ENCODE measurements at regions not wholly inside any gene's neighbourhood (a gene's known extent, or its start where the extent isn't known, plus 50 kb on each side); places are given as distances from the start of the nearest gene placed in this dataset.

DNA sequence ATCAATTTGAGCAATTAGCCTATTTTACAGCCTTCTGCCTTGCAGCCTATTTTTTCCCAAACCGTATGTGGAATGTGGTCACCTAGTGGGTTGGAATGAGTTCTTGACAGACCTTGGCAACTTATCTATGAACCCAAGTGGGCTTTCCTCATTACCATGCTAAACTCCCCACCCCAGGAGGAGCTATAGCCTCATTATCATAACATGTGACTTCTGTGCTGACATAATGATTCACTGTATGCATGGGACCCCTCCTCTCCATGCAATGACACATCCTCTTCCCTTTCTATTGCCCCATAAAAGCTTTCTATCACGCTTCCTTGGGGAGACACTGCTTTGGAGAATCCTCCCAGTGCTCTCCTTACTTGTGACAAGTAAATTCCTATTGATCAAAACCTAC lies 83.5 kb upstream of the FHIT start:
- Histone ChIP-seq H3K4me1 (no peaks in the 10 kb centered on the region), H3K27ac (no peak overlapping the region), H3K36me3 (no peaks in the 10 kb centered on the region), H3K4me3 (no peak overlapping the region), H3K27me3 (peaks cover 0 to 3% (median 0%) of the 10 kb centered on the region in 4 donors), H3K9me3 (no peaks in the 10 kb centered on the region)
- no peak for TF ChIP-seq POLR2A (IDR thresholded peaks at IDR 0.05)
- TF ChIP-seq, protein P1, sequence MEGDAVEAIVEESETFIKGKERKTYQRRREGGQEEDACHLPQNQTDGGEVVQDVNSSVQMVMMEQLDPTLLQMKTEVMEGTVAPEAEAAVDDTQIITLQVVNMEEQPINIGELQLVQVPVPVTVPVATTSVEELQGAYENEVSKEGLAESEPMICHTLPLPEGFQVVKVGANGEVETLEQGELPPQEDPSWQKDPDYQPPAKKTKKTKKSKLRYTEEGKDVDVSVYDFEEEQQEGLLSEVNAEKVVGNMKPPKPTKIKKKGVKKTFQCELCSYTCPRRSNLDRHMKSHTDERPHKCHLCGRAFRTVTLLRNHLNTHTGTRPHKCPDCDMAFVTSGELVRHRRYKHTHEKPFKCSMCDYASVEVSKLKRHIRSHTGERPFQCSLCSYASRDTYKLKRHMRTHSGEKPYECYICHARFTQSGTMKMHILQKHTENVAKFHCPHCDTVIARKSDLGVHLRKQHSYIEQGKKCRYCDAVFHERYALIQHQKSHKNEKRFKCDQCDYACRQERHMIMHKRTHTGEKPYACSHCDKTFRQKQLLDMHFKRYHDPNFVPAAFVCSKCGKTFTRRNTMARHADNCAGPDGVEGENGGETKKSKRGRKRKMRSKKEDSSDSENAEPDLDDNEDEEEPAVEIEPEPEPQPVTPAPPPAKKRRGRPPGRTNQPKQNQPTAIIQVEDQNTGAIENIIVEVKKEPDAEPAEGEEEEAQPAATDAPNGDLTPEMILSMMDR (IDR thresholded peaks at IDR 0.05) = no peak
- no peak for DNase-seq
- intact Hi-C loops (cut with DNase I) = no loop called here
- 77 to 84% methylated on average over 2 of the region's 2 CpGs for WGBS, 2 donors

DNA sequence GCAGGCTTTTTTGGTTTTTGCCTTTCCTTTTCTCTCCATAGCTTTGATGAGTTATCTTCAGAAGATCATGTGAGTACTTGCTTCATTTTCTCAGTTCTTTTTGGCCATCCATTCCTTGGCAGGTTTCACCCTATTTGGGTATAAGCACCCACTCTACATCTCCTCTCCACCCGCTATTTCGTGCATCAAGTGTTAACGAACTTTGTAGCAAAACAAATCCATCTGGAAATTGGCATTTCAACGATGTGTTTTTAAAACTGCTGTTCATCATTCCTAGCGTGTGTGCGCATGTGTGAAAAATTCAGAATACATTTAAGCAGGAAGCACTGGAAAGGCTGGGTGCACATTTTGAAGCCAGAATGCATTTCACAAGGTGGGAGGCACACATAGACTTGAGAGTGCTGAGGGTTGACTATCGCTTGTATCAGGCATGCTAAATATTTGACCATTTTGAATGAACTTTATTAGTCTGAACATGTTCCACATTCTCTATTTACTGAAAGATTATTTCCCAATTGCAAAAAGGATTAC lies 89.7 kb upstream of the FHIT start:
- Histone ChIP-seq H3K36me3 (no peaks in the 10 kb centered on the region), H3K9me3 (no peaks in the 10 kb centered on the region), H3K4me3 (no peak overlapping the region), H3K4me1 (peaks cover 0 to 8% (median 0%) of the 10 kb centered on the region in 3 donors), H3K27me3 (no peaks in the 10 kb centered on the region), H3K27ac (no peak overlapping the region)
- 33 to 35% methylated on average over 7 of the region's 7 CpGs for WGBS, 2 donors
- no peak for DNase-seq
- intact Hi-C loops (cut with DNase I) = no loop called here
- TF ChIP-seq, protein P1 (IDR thresholded peaks at IDR 0.05) = no peak
- no peak for TF ChIP-seq POLR2A (IDR thresholded peaks at IDR 0.05)

DNA sequence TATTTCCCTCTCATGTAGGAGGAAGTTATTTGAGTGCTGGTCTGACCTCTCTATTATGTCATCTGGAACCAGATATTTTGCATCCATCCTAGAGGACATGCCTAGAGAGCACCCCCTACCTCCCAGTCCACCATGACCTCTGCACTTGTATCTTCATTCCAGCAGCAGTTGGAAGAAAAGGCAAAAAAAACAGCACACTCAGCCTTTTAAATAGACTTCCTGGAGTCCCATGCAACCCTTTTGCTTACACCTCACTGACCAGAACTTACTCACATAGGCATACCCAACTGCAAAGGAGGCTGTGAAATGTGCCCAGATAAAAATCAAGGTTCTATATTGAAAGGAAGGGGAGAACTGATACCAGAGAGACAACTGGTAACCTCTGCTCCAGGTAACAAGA lies 92.3 kb upstream of the FHIT start:
- Histone ChIP-seq H3K36me3 (no peaks in the 10 kb centered on the region), H3K27me3 (no peaks in the 10 kb centered on the region), H3K4me3 (no peak overlapping the region), H3K4me1 (peaks cover 0 to 8% (median 0%) of the 10 kb centered on the region in 3 donors), H3K9me3 (no peaks in the 10 kb centered on the region), H3K27ac (no peak overlapping the region)
- no peak for DNase-seq
- intact Hi-C loops (cut with DNase I) = no loop called here
- TF ChIP-seq POLR2A (IDR thresholded peaks at IDR 0.05) = no peak
- TF ChIP-seq, protein P1 (IDR thresholded peaks at IDR 0.05) = no peak

DNA sequence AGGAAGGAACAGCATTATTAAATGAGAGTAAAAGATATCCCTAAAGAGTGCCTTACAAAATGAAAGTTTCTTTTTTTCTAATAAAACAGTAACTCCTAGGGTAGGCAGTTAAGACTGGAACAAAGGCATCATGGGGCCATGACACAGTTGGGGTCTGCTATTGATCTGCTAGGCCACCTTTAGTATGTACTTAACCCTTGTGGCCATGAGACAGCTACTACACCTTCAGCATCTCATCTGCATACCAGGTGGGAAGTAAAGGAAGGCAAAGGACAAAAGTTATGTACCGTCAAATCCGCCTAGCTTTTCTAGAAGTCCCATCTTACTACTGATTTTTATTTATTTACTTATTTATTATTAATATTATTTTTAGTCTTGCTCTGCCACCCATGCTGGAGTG lies 93.8 kb upstream of the FHIT start:
- WGBS, 2 donors = 93 to 94% methylated on average over 2 of the region's 2 CpGs
- Histone ChIP-seq H3K36me3 (no peaks in the 10 kb centered on the region), H3K27ac (no peak overlapping the region), H3K27me3 (no peaks in the 10 kb centered on the region), H3K4me1 (peaks cover 0 to 8% (median 0%) of the 10 kb centered on the region in 3 donors), H3K4me3 (no peak overlapping the region), H3K9me3 (no peaks in the 10 kb centered on the region)
- TF ChIP-seq POLR2A (IDR thresholded peaks at IDR 0.05) = no peak
- TF ChIP-seq, protein P1 (IDR thresholded peaks at IDR 0.05) = no peak
- intact Hi-C loops (cut with DNase I) = no loop called here
- no peak for DNase-seq

DNA sequence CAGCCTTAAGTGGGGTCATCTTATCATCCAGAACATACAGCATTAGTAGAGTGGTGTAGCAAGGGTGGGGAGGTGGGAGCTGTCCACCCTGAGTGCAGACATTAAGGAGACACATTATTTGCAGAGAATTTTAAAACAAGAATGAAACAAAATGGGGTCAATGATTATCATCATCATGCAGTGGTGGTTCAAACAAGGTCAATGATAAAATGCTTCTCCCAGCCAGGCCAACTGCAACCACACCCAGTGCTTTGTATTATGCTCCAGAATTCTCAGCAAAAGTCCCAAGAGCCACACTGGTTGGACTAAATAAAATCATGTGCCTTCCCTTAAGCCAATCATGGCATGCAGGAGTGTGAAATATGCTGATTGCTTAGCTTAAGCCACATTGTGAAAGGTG lies 96.7 kb upstream of the FHIT start:
- no peaks in the 10 kb centered on the region for H3K9me3 ChIP-seq
- H3K27ac ChIP-seq = no peak overlapping the region
- no peak overlapping the region for H3K4me3 ChIP-seq
- intact Hi-C loops (cut with DNase I) = no loop called here
- no peak for TF ChIP-seq POLR2A (IDR thresholded peaks at IDR 0.05)
- TF ChIP-seq, protein P1 (IDR thresholded peaks at IDR 0.05) = no peak
- H3K4me1 ChIP-seq = no peaks in the 10 kb centered on the region
- H3K27me3 ChIP-seq = no peaks in the 10 kb centered on the region
- DNase-seq = no peak
- H3K36me3 ChIP-seq = no peaks in the 10 kb centered on the region
